Superior temporal gyrus (tissue), 1 donor: ENCODE measurements at regions not wholly inside any gene's neighbourhood (a gene's known extent, or its start where the extent isn't known, plus 50 kb on each side); places are given as distances from the start of the nearest gene placed in this dataset.
"Not testable (repeated sequence)": the region's sequence is repeated elsewhere in the genome, so short reads cannot be mapped to it uniquely, and the experiment has no call there.

Source experiments
- DNase-seq: peaks from one replicate; pipeline ENCODE4 v3.0.0-alpha.2; 2016; ENCODE audit errors: extremely low spot score

GRCh38 chr5:2533848-2534247 lies 217.6 kb downstream of the IRX2 start:
- DNase-seq = not testable (repeated sequence)

DNA sequence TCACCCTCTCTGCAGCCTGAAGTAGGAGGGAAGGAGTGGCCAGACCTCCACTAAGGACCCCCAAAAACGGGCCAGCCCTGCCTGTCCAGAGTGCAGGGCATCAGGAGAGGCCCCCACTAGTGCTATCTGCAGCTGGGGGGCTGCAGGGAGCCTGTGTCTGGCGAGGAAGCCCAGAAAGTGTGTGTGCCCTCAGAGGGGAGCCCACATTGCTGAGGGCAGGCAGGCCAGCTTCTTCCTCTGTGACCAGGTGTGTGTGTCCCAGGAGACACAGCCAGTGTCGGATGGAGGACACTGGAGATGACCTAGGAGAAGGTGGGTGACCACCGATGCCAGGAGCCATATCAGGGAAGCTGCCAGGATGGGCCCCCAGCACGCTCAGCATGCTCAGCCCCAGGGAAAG lies 218.7 kb downstream of the IRX2 start:
- DNase-seq = no peak

DNA sequence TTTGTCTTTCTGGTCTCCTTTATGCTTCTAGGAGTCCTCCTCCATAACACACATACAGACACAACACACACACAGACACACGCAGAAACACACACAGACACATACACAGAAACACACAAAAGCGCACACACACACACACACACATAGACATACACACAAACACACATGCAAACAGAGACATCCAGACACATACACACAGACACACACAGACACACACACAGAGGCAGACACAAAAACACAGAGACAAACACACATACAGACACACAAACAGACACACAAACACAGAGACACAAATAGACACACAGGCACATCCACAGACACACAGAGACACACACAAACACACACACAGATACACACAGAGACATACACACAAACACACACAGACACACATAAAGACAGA lies 220.2 kb downstream of the IRX2 start:
- no peak for DNase-seq

- no peak for DNase-seq
These were observed 220.9 kb downstream of the IRX2 start for GRCh38 chr5:2530609-2531008.

DNA sequence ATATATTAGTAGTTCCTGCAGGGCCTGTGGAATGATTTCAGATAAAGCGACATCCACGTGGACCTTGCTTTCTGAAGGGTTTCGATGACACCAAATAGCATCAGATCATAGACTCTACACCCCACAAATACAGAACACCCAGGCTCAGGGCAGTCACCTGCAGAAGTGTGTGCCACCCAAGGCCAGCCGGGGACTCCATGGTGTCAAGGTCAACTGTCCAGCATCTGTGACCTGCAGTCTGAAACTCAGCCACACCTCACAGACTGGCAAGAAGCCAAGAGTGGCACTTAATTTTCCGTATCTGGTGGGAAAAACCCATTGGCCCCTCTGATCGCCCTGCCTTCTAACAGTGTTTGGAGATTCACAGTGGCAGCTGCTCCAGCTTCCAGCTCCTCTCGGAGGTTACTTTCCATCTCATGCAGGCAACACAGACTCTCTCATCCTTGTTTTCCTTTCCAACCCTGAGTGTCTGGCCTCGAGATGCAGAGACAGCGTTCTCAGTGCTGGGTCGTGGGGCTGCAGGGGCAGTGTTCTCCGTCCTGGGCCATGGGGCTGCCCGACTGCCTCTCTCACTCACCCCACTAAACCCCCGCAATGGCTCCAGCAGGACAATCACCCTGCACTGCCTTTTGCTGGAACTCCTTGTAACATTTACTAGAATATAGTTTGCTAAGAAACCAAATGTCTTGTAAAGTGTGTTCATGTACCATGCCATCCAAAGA lies 221.9 kb downstream of the IRX2 start:
- no peak for DNase-seq

DNA sequence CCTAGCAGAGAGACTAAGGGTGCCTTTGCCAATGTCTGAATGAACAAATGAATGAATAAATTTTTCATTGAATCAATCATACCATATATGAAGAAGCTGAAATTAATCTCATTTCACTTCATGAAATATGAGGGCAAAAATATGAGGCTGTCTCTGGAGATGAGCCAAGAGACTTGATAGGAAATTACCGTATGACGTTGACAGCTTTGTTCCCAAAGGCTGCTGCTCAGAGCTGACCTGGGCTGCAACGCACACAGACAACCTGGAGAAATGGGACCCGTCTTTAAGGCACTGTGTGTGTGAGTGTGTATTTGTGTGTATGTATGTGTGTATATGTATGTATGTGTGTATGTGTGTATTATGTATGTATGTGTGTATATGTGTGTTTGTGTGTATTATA lies 226.1 kb downstream of the IRX2 start:
- DNase-seq = no peak

- DNase-seq = no peak
These were observed 226.9 kb downstream of the IRX2 start for GRCh38 chr5:2524620-2525019.

- no peak for DNase-seq
These were observed 228.3 kb downstream of the IRX2 start for GRCh38 chr5:2523180-2523579.

DNA sequence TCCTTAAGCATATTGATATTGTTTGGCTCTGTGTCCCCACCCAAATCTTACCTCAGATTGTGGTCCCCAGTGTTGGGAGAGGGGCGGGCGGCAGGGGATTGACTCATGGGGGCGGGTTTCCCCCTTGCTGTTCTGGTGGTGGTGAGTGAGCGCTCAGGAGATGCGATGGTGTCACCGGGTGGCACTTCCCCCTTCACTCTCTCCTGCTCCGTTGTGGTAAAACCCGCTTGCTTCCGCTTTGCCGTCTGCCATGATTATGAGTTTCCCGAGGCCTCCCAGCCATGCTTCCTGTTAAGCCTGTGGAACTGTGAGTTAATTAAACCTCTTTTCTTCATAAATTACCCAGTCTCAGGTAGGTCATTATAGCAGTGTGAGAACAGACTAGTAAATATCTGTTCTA lies 229.1 kb downstream of the IRX2 start:
- no peak for DNase-seq

DNA sequence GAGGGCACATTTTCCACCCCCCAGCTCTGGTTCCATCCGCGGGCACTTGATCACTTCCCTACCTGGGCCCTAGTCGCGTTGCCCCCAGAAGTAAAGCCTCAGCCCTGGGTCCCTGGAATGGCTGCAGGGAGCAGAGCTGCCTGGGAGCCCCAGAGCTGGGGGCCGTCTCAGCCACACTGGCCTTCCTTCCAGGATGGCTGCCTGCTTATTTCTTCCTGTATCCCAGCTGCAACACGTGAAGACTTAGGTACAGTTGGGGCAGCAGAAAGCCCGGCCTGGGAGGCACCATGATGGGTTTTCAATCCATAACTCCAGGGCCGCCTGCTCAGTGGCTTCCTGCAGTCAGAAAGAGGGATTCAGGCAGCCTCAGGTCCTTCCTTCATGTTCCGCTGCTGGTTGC lies 232.3 kb downstream of the IRX2 start:
- DNase-seq = no peak

- no peak for DNase-seq
These were observed 234.0 kb downstream of the IRX2 start for GRCh38 chr5:2517451-2517850.

- no peak for DNase-seq
These were observed 236.2 kb downstream of the IRX2 start for GRCh38 chr5:2515180-2515764.

DNA sequence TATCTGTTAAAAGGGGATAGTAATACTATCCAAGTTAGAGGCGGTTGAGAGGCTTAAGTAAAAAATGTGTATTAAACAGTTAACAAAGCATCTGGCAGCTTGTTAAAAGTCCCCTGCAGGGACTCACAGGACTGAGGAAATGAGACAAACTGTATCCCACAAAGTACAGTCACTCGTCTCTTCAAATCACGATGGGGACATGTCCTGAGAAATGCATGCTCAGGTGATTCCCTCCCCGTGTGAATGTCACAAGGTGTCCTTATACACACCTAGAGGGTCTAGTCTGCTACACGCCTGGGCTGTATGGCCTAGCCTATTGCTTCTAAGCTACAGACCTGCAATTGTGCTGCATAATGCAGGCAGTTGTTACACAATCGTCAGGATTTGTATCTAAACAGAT lies 237.0 kb downstream of the IRX2 start:
- DNase-seq = no peak

GRCh38 chr5:2511706-2512105 lies 239.8 kb downstream of the IRX2 start:
- no peak for DNase-seq

- no peak for DNase-seq
These were observed 240.4 kb downstream of the IRX2 start for GRCh38 chr5:2511126-2511525.

DNA sequence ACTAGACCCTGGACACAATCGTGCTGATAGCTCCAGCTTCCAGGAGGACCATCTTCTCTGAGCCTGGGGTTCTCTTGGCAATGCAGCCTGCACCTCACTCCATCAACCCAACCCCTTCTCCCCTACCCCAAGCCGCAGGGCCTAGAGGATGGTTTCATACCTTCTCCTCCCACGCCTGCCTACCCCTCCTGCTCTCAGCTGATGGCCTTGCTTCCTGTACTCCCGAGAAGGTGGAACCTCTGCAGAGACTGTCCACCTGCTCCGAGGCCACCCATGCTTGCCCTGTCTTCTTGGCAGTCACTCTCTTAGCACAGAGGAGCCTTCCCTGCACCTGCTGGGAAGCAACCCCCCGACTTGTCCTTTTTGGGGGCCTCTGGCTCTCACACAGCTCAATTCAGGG lies 241.9 kb downstream of the IRX2 start:
- no peak for DNase-seq

GRCh38 chr5:2508514-2508913 lies 243.0 kb downstream of the IRX2 start:
- DNase-seq = no peak

DNA sequence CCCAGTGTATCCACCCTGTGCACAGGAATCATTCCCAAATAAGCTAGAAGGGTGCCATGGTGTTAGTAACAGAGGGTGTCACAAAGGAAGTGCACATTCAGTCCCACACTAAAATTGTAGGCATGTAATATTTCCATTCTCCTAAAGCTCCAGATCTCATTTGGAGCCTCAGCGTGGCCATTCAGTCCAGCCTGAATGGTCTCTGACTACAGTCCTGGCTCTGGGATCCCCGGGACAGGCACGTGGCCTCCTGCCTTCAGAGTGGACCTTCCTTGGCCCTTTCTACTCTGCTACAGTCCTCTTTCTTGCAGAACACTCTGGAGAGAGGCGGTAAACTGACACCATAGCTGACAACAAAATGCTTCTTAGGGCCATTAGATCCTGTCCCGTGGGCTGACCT lies 243.9 kb downstream of the IRX2 start:
- DNase-seq = no peak

- no peak for DNase-seq
These were observed 244.9 kb downstream of the IRX2 start for GRCh38 chr5:2506603-2507002.

- DNase-seq = no peak
These were observed 246.3 kb downstream of the IRX2 start for GRCh38 chr5:2505217-2505616.

- no peak for DNase-seq
These were observed 248.4 kb downstream of the IRX2 start for GRCh38 chr5:2502970-2503594.

DNA sequence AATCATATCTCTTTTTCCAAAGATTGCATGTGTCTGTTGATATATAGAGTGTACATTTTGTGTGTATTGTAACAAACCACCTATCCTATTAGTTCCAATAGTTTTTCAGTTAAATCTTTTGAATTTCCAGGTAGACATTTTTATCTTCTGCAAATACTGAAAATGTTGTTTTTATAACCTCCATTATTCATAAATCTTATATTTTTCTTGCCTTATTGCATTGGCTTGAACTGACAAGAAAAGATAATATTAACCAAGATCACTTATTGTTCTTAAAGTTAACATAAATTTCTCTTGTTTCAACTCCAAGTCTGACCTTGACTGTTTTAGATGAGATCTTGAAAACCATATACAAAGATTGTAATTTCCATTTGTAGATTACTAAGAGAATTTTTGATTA lies 251.6 kb downstream of the IRX2 start:
- no peak for DNase-seq

GRCh38 chr5:2496891-2497290 lies 254.6 kb downstream of the IRX2 start:
- no peak for DNase-seq
